ENCODE measurements at regions not wholly inside any gene's neighbourhood (a gene's known extent, or its start where the extent isn't known, plus 50 kb on each side); places are given as distances from the start of the nearest gene placed in this dataset.
"Not testable (repeated sequence)": the region's sequence is repeated elsewhere in the genome, so short reads cannot be mapped to it uniquely, and the experiment has no call there.

DNA sequence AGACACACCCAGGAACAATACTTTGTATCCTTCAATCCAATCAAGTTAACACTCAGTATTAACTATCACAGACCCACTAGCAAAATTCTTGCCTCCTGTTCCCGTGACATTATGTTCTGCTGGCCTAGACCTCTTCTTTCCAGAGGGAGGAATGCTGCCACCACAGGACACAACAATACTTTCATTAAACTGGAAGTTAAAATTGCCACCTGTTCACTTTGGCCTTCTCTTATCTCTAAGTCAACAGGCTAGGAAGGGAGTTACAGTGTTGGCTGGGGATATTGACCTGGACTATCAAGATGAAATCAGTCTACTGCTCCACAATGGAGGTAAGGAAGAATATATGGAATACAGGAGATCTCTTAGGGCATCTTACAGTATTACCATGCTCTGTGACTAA lies 1000.4 kb upstream of the GBE1 start:
- DNase-seq (ENCODE audit: low read depth in 2 of 2) = no peak

DNA sequence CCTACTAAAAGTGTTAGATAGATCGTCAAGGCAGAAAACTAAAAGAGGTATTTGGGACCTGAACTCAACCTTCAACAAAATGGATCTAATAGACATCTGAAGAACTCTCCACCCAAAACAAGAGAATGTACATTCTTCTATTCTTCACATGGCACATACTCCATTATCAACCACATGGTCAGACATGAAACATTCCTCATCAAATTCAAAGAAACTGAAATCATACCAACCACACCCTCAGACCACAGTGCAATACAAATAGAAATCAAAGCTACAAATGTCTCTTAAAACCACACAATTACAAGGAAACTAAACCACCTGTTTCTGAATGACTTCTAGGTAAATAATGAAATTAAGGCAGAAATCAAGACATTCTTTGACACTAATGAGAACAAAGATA lies 984.1 kb upstream of the GBE1 start:
- no peak for DNase-seq (ENCODE audit: low read depth in 2 of 2)

DNA sequence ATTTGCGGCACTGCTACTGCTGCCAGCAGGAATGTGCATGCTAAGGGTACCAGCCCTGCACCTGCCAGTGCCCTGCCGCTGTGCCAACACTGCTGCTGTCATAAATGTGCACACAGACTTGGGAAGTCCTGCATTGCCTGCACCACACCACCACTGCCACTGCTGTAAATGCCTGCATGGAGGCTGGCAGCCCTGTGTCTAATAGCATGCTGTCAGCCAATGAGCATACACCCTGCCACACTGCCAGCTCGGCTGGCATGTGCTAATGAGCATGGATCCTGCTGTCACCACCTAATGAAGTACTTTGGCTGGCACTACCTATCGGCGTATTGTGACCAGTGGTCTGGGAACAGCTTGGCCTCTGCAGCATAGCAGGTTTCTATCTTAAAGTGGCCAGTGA lies 981.8 kb upstream of the GBE1 start:
- no peak for DNase-seq (ENCODE audit: low read depth in 2 of 2)

DNA sequence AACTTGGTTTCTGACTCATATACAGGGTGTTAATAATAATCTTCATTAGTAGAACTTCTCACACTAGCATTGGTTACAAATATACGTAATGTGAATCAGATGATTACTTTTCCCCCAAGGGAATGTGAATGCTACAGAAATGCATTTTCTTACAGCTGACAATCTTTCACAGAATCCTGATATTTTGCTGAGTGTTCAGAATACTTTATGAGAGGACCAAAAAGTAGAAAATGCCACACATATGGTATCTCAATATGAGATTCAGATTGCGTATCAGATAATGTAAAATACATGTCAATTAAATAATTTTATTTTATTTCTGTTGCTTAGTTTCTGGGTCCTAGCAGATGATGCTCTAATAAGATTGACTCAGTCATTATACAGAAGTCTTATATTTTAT lies 979.9 kb upstream of the GBE1 start:
- DNase-seq (ENCODE audit: low read depth in 2 of 2) = no peak

DNA sequence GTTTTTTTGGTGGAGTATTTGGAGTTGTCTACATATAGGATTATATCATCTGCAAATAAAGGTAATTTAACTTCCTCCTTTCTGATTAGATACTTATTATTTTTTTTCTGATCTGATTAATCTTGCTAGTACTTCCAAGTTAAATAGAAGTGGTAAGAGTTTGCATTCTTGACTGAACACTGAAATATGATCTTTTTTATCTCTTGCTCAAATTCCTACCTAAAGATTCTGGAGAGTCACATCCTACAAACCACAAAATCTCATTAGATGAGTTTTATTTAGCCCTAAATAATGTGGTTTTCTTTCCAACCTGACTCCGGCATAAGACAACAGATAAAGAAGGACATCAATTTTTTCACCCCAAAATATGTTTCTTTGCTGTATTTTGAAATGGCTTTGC lies 977.9 kb upstream of the GBE1 start:
- no peak for DNase-seq (ENCODE audit: low read depth in 2 of 2)

DNA sequence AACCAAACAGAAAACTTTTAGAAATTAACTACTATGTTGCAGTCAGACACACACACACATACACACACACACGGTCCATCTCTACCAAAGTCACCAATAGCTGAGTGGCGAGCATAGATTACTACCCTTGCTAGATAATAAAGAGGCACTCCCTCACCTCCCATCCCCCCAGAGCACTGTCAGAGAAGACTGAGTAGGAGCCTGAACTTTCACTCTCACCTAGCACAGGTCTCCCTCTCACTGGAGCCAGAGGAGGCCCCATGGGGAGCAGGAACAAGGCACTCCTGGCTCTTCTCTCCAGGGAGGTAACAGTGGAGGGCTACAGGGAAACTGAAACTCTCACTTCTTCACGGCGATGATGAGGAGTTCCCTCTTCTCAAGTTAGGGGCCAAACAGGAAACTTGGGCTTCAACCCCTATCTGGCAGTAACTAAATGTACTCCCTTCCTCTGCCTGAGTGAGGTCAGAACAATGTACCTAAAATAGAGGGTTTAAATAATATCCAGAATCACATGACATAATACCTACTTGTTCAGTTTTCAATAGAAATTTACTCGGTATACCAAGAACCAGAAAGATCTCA lies 975.3 kb upstream of the GBE1 start:
- DNase-seq (ENCODE audit: low read depth in 2 of 2) = no peak

DNA sequence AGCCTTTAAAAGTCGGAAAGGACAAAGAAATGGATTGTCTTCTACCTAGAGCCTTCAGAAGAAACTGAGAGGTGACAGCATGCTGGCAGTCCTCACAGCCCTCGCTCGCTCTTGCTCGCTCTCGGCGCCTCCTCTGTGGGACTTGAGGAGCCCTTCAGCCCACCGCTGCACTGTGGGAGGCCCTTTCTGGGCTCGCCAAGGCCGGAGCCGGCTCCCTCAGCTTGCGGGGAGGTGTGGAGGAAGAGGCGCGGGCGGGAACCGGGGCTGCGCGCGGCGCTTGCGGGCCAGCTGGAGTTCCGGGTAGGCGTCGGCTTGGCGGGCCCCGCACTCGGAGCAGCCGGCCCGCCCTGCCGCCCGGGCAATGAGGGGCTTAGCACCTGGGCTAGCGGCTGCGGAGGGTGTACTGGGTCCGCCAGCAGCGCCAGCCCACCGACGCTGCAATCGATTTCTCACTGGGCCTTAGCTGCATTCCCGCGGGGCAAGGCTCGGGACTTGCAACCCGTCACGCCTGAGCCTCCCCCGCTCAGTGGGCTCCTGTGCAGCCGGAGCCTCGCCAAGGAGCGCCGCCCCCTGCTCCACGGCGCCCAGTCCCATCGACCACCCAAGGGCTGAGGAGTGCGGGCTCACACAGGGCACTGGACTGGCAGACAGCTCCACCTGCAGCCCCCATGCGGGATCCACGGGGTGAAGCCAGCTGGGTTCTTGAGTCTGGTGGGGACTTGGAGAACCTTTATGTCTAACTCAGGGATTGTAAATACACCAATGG lies 953.8 kb upstream of the GBE1 start:
- DNase-seq (ENCODE audit: low read depth in 2 of 2) = no peak

DNA sequence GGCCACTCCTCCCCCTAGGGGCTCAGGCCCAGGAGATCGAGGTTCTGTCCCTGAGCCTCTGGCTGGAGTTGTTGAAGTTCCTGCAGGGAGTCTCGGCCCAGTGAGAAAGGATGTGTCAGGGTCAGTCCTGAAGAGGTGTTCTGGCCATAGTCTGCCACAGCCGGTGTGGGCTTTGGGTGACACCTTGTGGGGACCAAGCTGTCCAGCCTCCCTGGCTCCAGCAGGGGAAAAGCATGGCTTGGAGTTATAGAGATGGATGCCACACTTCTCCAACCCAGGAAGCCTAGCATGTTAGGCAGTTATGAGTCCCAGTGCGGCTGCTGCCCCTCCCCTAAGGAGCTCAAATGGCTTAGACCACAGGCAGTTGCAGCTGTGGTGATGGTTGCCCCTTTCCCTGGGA lies 945.6 kb upstream of the GBE1 start:
- DNase-seq (ENCODE audit: low read depth in 2 of 2) = no peak

DNA sequence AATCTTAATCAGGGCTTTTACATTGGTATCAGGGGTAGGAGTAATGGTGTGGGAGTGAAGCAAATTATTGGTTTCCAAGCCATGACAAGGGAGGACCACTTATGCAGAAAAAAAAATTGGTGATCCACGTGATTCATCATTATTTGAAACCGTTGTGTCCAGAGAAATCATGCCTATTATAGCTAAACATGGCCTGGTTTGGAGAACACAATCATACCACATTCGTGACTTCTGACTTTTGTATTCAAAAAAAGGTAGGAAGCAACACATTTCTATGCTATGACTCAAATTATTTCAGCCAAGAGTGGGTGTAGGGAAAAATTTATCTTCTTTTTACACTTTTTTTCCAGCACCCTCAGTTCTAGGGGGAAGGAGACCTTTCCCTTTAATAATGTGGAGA lies 924.3 kb upstream of the GBE1 start:
- DNase-seq (ENCODE audit: low read depth in 2 of 2) = no peak

DNA sequence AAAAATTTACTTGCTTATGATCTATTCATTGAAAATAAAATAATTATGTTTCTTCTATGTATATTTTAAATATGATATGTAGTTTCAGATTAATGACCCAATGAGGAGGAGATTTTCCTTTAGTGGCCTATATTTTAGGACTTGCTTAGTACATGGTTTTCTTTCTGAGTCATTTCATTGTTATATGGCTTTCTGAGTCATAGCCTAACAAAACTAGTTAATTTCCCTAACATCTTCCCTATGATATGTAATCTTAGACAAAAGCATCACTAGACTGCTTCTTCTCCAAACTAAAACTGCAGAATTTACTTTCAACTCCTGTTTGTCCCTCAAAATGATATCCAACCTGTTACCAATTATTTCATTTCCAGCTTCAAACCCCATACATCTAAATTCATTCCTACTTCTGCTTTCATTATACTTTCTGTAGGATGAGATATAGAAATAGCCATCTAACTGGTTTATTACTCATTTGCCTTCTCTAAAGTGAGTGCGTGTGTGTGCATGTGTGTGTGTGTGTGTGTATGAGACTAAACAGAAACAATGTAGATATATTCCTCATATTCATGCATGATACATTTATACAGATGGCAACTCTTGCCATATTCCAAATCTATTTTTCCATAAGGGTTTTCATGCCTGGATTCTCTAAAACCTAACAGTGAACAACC lies 915.0 kb upstream of the GBE1 start:
- no peak for DNase-seq (ENCODE audit: low read depth in 2 of 2)

DNA sequence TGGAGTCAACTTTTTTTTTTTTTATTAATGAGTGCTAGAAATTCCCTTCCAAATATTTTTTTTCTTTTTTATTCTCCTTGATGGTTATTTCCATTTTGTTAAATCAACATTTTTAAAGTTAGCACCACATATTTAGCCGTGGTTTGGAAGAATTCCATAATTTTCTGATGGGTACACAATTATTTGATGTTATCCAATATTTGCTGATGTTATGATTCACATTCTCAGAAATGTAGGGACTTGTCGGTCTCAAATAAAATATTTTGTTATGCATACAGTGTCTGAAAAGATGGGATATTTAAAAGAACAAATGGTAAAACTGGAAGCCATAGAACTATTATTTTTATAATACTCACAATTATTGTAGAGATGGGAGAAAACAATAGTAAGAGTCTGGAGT lies 911.5 kb upstream of the GBE1 start:
- DNase-seq (ENCODE audit: low read depth in 2 of 2) = no peak

DNA sequence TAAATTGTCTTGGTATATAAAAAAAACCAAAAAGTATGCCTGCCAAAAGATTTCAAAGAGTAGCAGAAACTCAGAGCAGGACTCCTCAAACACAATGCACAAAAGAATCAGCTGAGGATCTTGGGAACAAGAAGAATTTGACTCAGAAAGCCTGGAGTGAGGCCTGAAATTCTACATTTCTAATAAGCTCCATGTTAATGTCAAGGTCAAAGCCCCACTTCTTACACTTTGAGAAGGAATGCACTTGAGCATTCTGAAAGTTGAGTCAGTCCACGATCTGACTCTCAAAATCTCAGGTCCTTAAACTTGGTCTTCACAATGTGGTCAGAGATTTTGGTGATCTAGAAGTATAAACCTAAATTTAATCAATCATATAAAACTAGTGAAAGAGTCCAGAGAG lies 910.0 kb upstream of the GBE1 start:
- DNase-seq (ENCODE audit: low read depth in 2 of 2) = no peak

DNA sequence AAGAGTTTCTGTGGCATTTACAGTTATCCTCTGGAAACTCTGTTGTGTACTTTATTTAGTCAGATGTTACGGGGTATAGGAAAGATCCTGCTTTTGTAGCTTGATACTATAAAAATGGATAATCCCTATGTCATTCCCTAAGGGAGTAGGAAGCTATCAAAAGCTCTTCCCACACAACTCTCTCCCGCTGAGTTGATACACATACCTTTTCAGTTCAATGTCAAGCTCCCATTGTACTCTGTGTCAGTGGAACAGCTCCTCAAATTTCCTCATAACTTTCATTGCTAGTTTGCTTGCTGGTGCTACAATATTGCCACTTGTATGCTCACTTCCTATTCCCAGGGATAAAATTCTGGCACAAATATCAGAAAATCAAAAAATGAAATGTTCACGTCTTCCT lies 893.3 kb upstream of the GBE1 start:
- no peak for DNase-seq (ENCODE audit: low read depth in 2 of 2)

DNA sequence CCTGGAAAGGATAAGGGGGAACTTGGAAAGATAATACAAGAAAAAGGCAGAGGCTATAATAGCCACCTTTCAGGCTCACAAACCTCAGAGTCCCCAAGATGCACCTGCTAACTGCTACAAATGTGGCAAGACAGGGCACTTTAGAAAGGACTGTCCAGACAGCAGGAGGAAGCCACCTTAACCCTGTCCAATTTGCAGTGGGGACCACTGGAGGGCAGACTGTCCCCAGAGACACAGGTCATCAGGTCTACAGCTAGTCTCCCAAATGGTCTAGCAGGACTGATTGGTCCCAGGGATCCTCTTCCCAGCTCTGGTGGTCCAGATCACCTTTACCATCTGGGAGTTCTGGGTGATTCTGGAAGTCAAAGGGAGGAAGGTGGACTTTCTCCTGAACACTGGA lies 882.5 kb upstream of the GBE1 start:
- DNase-seq (ENCODE audit: low read depth in 2 of 2) = no peak

DNA sequence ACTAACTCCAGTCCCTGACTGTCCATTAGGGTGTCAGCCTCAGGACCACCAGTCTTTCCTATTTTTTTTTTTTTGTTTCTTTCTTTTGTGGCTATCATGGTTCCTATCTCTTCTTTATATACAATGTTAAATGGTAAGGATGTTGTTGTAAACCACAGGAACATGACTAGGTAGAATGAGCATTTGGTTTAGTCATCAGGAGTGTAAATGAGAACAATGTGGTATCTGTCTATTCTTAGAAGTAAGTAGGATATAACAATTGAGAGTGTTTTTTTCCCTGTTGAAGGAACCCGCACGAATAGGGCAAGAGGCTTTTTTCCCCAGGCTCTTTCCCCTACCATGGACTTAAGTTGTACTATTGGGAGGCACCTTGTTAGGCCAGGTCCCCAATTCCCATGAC lies 880.3 kb upstream of the GBE1 start:
- DNase-seq (ENCODE audit: low read depth in 2 of 2) = no peak

DNA sequence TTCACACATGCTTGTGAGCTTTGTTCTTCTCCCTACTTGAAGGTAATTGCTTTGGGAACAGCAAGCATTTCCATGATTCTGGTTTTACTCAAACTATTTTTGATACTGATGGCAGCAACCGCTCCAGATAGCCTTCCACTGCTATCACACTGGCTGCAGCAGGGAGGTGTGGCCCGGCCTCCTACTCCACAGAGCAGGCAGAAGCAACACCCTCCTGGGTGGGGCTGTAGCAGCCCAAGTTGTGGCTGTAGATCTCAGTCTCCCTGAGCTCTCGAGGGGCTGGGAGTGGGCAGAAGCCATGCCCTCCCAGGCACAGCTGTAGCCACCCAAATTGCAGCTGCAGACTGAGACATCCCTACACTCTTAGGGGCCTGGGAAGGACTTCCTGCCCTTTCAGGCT lies 878.8 kb upstream of the GBE1 start:
- no peak for DNase-seq (ENCODE audit: low read depth in 2 of 2)

DNA sequence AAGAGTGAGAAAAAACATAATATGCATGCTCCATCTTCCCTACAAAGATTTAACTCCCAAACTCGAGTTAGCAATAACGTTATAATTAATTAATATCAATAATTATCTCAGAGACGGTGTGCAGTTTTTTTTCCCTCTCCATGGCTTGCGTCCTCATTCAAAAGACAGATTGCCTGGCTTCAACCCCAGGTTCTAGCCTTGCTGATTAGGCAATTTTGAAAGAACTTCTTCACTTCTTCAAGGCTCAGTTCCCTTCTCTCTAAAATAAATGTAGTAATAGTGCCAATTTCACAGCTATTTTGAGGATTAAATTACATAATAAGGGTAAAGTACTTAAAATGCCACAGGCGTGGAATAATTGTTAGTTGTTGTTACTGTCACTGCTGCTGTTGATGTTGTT lies 876.1 kb upstream of the GBE1 start:
- no peak for DNase-seq (ENCODE audit: low read depth in 2 of 2)

DNA sequence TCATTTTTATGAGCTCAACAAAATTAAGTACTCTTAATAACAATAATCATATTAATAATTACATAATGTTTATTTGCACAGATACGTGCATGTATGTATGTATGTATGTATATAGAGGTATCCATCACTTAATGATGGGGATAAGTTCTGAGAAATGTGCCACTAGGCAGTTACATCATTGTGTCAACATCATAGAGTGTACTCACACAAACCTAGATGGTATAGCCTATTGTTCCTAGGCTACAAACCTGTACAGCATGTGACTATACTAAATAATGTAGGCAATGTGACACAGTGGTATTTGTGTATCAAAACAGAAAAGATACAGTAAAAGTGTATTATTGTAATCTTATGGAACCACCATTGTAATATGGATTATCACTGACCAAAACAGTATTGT lies 874.7 kb upstream of the GBE1 start:
- no peak for DNase-seq (ENCODE audit: low read depth in 2 of 2)

DNA sequence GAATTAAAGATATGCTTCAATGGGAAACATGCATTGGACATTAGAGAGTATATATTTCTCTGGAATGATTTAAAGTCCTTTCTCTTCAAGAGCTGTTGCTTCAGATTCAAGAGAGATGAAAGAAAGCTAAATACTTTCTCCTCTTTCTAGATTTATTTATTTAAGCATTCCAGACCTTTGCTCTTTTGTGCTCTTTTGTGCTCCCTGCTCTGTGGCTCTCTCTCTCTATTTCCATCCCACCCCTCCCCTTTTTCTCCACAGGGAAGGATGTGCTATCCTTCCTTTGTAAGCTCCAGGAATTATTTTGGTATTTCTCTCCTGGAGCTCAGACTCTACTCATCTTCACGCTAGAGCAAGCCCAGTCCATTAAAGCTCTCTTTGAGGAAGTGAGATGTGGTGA lies 871.9 kb upstream of the GBE1 start:
- DNase-seq (ENCODE audit: low read depth in 2 of 2) = no peak

DNA sequence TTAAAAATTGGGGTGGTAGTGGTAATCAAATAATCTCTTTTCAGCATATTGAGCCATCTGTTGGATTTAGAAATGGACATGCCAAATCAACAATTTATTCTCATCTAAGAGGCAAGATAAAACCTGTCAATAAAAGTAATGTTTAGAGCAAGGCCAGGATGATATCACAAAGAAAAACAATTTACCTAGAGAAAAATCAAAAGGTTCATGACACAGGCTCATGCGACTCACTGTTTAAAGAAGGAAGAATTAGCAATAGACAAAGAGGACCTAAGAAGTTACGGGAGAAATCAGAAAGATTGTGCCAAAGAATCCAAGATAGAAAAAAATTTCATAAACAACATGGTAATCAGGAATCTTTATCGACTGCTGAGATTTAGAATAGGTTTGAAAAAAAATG lies 868.5 kb upstream of the GBE1 start:
- no peak for DNase-seq (ENCODE audit: low read depth in 2 of 2)

DNA sequence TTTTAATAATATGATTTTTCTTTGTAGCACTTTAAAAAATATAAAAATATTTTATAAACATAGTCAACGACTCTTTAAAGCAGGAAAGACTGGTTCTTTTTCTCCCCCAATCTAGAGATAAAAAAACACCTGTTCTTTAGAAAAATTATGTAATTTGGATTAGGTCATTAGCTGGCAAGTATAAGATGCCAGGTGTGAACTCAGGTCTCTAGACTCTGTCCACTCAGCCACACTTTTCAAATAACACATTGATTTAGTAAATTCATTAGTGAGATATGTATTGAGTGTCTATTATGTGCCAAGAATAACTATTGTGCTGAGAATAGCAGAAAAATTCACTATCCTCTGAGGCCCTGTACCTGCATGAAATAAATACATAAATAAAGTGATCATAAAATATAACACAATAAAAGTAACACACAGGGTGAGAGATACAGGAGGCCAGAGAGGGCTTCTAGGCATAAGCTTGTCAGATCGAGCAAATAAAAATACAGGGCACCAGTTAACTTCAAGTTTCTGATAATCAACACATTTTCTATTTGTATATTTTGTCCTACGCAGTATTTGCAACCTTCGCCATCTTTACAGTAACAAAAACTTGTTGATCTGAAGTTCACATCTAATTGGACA lies 867.1 kb upstream of the GBE1 start:
- no peak for DNase-seq (ENCODE audit: low read depth in 2 of 2)

DNA sequence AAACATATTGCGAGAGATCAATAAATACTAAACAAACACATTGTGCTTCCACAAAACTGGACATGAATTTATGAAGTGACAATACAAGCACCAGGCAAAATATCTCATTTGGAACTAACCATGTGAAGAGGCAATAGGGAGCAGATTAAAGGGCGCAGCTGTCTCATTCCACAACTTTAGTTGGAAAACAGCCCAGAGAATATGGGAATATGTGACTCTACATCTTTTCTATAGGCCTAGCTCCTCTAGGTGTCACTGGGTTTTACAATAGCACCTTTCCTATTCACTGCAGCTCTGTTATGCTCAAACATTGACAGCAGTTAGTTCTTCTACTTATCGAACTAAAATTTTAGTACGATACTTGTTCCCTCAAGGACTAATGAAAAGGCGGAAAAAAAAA lies 866.3 kb upstream of the GBE1 start:
- no peak for DNase-seq (ENCODE audit: low read depth in 2 of 2)

DNA sequence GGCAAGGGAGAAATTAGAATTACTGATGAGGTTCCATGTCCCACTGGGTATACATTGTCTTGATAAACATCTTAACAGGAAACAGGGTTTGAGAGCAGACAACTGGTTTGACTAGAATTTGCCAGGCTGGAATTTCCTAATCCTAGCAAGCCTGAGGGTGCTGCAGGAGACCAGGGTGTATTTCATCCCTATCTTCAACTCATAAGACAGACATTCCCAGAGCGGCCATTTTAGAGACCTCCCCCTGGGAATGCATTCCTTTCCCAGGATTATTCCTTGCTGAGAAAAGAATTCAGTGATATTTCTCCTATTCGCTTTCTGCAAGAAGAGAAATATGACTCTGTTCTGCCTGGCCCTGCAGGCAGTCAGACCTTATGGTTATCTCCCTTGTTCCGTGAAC lies 859.3 kb upstream of the GBE1 start:
- DNase-seq (ENCODE audit: low read depth in 2 of 2) = not testable (repeated sequence)
